Neural crest cell (in vitro differentiated cells): ENCODE measurements at regions not wholly inside any gene's neighbourhood (a gene's known extent, or its start where the extent isn't known, plus 50 kb on each side); places are given as distances from the start of the nearest gene placed in this dataset.
"Not testable (repeated sequence)": the region's sequence is repeated elsewhere in the genome, so short reads cannot be mapped to it uniquely, and the experiment has no call there.

Experiments used
- DNase-seq: peaks from one replicate; pipeline ENCODE4 v3.0.0; 2021; ENCODE audit warnings: low read depth, mixed read lengths, low spot score
- H3K27ac Mint-ChIP-seq: one replicate; pipeline ENCODE4 v1.8.0; 2021; ENCODE audit warnings: mild to moderate bottlenecking, mixed read lengths; ENCODE audit not compliant: unreplicated experiment
- H3K27me3 Mint-ChIP-seq: 2 replicates; pipeline ENCODE4 v1.8.0; 2021; ENCODE audit warnings: low read depth, mild to moderate bottlenecking, mixed read lengths
- H3K36me3 Mint-ChIP-seq: 2 replicates; pipeline ENCODE4 v1.8.0; 2021; ENCODE audit warnings: low read depth, mild to moderate bottlenecking, mixed read lengths
- H3K4me1 Mint-ChIP-seq: 2 replicates; pipeline ENCODE4 v1.8.0; 2021; ENCODE audit warnings: mixed read lengths
- H3K4me3 Mint-ChIP-seq: one replicate; pipeline ENCODE4 v1.8.0; 2021; ENCODE audit warnings: mild to moderate bottlenecking, mixed read lengths
- H3K9me3 Mint-ChIP-seq: 2 replicates; pipeline ENCODE4 v1.8.0; 2021; ENCODE audit warnings: mixed read lengths
- TF ChIP-seq, protein P1 (sequence below): fragments of 200-600 bp; sonication (generic); conservative IDR thresholded peaks from 2 replicates; pipeline ENCODE4 v1.5.0; 2021; ENCODE audit warnings: antibody characterized with exemption, mild to moderate bottlenecking

DNA sequence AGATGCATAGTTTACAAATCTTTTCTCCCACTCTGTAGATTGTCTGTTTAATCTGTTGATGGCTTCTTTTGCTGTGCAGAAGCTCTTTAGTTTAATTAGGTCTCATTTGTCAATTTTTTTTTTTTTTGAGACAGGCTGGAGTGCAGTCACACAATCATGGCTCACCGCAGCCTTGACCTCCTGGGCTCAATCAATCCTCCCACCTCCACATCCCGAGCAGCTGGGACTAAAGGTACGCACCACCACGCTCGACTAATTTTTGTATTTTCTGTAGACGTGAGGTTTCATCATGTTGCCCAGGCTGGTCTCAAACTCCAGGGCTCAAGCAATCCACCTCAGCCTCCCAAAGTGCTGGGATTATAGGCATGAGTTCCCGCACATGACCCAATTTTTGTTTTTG, 1655.8 kb downstream of the REEP3 start:
- H3K27me3 Mint-ChIP-seq: no peaks in the 10 kb centered on the region

DNA sequence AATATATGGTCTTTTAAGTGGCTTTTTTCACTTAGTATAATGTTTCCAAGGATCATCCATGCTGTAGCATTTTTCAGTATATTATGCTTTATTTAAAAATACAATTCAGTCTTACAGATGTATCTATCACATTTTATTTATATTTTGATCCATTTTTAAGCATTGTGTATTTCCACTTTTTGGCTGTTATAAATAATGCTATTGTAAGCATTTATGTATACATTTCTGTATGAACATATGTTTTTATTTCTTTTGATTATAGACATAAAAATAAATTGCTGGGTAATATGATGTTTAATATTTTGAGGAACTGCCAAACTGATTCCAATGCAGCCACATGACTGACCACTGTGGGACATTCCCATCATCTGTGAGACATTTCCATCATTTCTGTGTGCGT, 1662.0 kb downstream of the REEP3 start:
- DNase-seq: no peak
- no peaks in the 10 kb centered on the region for H3K36me3 Mint-ChIP-seq
- H3K4me1 Mint-ChIP-seq: no peaks in the 10 kb centered on the region
- H3K27ac Mint-ChIP-seq: no peak overlapping the region
- TF ChIP-seq, protein P1, sequence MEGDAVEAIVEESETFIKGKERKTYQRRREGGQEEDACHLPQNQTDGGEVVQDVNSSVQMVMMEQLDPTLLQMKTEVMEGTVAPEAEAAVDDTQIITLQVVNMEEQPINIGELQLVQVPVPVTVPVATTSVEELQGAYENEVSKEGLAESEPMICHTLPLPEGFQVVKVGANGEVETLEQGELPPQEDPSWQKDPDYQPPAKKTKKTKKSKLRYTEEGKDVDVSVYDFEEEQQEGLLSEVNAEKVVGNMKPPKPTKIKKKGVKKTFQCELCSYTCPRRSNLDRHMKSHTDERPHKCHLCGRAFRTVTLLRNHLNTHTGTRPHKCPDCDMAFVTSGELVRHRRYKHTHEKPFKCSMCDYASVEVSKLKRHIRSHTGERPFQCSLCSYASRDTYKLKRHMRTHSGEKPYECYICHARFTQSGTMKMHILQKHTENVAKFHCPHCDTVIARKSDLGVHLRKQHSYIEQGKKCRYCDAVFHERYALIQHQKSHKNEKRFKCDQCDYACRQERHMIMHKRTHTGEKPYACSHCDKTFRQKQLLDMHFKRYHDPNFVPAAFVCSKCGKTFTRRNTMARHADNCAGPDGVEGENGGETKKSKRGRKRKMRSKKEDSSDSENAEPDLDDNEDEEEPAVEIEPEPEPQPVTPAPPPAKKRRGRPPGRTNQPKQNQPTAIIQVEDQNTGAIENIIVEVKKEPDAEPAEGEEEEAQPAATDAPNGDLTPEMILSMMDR: no peak
- H3K27me3 Mint-ChIP-seq: no peaks in the 10 kb centered on the region
- peaks cover 14% of the 10 kb centered on the region for H3K9me3 Mint-ChIP-seq
- H3K4me3 Mint-ChIP-seq: no peak overlapping the region

More for the DNA sequence above, 1655.8 kb downstream of the REEP3 start:
- H3K4me1 Mint-ChIP-seq: no peaks in the 10 kb centered on the region
- H3K9me3 Mint-ChIP-seq: peaks cover 19% of the 10 kb centered on the region
- H3K36me3 Mint-ChIP-seq: no peaks in the 10 kb centered on the region
- H3K27ac Mint-ChIP-seq: no peak overlapping the region
- H3K4me3 Mint-ChIP-seq: no peak overlapping the region
- TF ChIP-seq, protein P1: no peak
- no peak for DNase-seq

DNA sequence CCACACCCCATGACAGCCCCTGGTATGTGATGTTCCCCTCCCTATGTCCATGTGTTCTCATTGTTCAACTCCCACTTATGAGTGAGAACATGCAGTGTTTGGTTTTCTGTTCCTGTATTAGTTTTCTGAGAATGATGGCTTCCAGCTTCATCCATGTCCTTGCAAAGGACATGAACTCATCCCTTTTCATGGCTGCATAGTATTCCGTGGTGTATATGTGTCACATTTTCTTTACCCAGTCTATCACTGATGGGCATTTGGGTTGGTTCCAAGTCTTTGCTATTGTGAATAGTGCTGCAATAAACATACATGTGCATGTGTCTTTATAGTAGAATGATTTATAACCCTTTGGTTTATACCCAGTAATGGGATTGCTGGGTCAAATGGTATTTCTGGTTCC, 1665.5 kb downstream of the REEP3 start:
- not testable (repeated sequence) for H3K27ac Mint-ChIP-seq, H3K27me3 Mint-ChIP-seq, H3K4me3 Mint-ChIP-seq

DNA sequence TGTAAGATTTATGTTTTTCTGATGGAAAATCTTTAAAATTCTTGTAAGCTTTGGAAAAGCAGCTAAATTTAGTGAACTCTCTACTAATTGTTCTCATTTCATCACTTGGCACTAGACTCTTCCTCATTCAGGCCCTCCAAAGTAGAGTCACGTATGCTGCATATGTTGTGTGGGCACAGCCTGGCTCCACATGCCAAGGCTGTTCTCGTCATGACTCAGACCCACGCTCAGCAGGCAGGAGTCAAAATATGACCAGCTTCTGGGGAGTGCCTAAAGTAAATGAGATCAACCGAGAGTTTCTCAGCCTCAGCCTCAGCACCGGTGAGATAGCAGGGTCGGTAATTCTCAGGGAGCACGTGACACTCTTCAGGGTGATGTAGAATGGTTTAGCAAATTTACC, 1672.9 kb downstream of the REEP3 start:
- DNase-seq: no peak
- Mint-ChIP-seq H3K27ac (no peak overlapping the region), H3K4me1 (peaks cover 4% of the 10 kb centered on the region), H3K27me3 (no peaks in the 10 kb centered on the region), H3K36me3 (no peaks in the 10 kb centered on the region), H3K4me3 (no peak overlapping the region), H3K9me3 (no peaks in the 10 kb centered on the region)
- TF ChIP-seq, protein P1: no peak

More for the DNA sequence above, 1665.5 kb downstream of the REEP3 start:
- not testable (repeated sequence) for DNase-seq, H3K9me3 Mint-ChIP-seq, H3K36me3 Mint-ChIP-seq, H3K4me1 Mint-ChIP-seq

DNA sequence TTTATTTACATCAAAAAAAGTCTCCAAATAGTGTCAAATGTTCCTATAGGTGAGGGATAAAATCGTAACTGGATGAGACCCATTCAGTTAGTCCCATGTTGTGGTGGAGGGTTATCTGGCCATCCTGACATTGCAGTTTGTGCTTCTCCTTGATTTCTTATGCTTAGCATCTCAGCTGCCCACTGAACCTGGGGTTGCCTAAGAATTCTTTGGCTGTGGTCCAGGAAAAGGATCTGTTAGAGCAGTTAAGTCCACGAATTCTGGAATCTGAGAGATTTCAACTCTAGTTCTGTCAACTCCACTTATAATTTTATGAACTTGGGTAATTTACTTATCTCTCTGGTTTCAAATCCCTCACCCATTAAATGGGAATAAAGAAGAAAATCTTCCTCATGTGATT, 1673.4 kb downstream of the REEP3 start:
- TF ChIP-seq, protein P1: no peak
- Mint-ChIP-seq H3K4me1 (peaks cover 4% of the 10 kb centered on the region), H3K27ac (no peak overlapping the region), H3K36me3 (no peaks in the 10 kb centered on the region), H3K4me3 (no peak overlapping the region), H3K9me3 (no peaks in the 10 kb centered on the region), H3K27me3 (no peaks in the 10 kb centered on the region)
- DNase-seq: no peak

DNA sequence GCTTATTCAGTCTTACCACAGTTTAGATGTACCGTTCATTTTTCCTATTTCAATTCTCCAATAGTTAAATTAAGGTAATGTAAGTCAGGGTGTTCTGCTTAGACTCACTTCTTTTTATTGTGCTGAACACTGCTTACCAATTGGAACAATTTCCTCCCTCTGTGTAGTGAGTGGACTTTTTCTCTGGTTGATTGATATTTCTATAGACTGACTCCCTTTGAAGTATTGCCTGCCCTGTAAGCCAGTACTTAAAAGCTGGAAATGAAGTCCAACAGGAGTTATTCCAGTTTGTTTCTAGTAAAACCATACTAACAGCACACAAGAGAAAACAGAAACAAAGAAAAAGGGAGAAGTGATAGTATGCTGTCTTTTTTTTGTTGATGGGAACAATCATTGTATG, 1674.9 kb downstream of the REEP3 start:
- Mint-ChIP-seq H3K4me1 (peaks cover 4% of the 10 kb centered on the region), H3K27ac (no peak overlapping the region), H3K36me3 (no peaks in the 10 kb centered on the region), H3K27me3 (no peaks in the 10 kb centered on the region), H3K9me3 (no peaks in the 10 kb centered on the region), H3K4me3 (no peak overlapping the region)
- no peak for DNase-seq
- TF ChIP-seq, protein P1: no peak
